HK-2 (cell line): ENCODE measurements at regions not wholly inside any gene's neighbourhood (a gene's known extent, or its start where the extent isn't known, plus 50 kb on each side); places are given as distances from the start of the nearest gene placed in this dataset.

Source experiments
- DNase-seq: peaks from one replicate; pipeline ENCODE4 v3.0.0-alpha.2; 2018; ENCODE audit not compliant: unreplicated experiment

GRCh38 chr5:149441986-149442385 is 62.9 kb upstream of the IL17B start:
- no peak for DNase-seq

- DNase-seq: no peak
Observed at GRCh38 chr5:149441194-149441753, 62.2 kb upstream of the IL17B start.

GRCh38 chr5:149439899-149440542 is 60.9 kb upstream of the IL17B start:
- peak; percentile 77 for DNase-seq

GRCh38 chr5:149438711-149439132 is 59.6 kb upstream of the IL17B start:
- DNase-seq: no peak

- DNase-seq: no peak
Observed at GRCh38 chr5:149438281-149438680, 59.2 kb upstream of the IL17B start.

GRCh38 chr5:149437391-149438040 is 58.4 kb upstream of the IL17B start:
- no peak for DNase-seq

GRCh38 chr5:149435660-149436059 is 56.6 kb upstream of the IL17B start:
- no peak for DNase-seq

GRCh38 chr5:149435015-149435376 is 55.9 kb upstream of the IL17B start:
- no peak for DNase-seq

- DNase-seq: no peak
Observed at GRCh38 chr5:149434162-149435014, 55.3 kb upstream of the IL17B start.

GRCh38 chr5:149433524-149434131 is 54.5 kb upstream of the IL17B start:
- no peak for DNase-seq

GRCh38 chr5:149432911-149433401 is 53.9 kb upstream of the IL17B start:
- no peak for DNase-seq

- DNase-seq: no peak
Observed at GRCh38 chr5:149432376-149432775, 53.3 kb upstream of the IL17B start.

- no peak for DNase-seq
Observed at GRCh38 chr5:149429839-149430721, 51.0 kb upstream of the IL17B start.
